ENCODE measurements at regions not wholly inside any gene's neighbourhood (a gene's known extent, or its start where the extent isn't known, plus 50 kb on each side); places are given as distances from the start of the nearest gene placed in this dataset.

DNA sequence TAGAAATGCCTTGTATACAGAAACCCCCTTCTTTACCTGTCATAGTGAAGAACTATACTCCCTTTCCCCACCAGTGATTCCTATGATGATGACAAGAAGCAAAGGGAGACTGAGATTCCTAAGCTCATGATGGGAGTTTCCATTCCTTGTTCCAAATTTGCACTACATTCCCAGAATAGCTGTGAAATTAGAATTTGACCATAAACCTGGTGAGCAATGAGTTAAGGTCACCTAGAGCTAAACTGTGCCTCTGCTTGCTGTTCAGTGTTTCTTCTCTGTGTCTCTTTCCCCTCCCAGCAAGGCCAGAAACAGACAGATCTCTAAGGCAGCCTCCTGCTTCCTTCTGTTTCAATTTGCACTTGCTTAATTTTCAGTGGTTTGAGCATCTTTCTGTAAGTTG is 332.1 kb downstream of the PIK3R1 start:
- no peak overlapping the region for H3K27ac ChIP-seq (ENCODE audit: low read length in 2 of 2)
- no peak overlapping the region for H3K4me2 ChIP-seq (replicated peaks; ENCODE audit: low read depth, low read length, poor library complexity, severe bottlenecking)
- Mint-ChIP-seq H3K4me3 (no peak overlapping the region), H3K27me3 (no peaks in the 10 kb centered on the region), H3K4me1 (peaks cover 9% of the 10 kb centered on the region), H3K9me3 (ENCODE audit: insufficient read depth) (no peaks in the 10 kb centered on the region), H3K27ac (no peak overlapping the region)
- ATAC-seq (ENCODE audit: low read depth) = no peak
- DNase-seq = no peak
- H2AFZ ChIP-seq (ENCODE audit: insufficient read depth, low read depth, low read length, poor library complexity, severe bottlenecking) = no peak overlapping the region
- no peaks in the 10 kb centered on the region for H4K20me1 ChIP-seq (ENCODE audit: control insufficient read depth, insufficient read depth, low read length, poor library complexity, severe bottlenecking)
- intact Hi-C loops (cut with micrococcal nuclease) = no loop called here
- TF ChIP-seq EZH2 (IDR thresholded peaks at IDR 0.05; ENCODE audit: borderline replicate concordance, insufficient read depth, low read depth, low read length, poor library complexity, severe bottlenecking) = no peak
- TF ChIP-seq, protein P1, sequence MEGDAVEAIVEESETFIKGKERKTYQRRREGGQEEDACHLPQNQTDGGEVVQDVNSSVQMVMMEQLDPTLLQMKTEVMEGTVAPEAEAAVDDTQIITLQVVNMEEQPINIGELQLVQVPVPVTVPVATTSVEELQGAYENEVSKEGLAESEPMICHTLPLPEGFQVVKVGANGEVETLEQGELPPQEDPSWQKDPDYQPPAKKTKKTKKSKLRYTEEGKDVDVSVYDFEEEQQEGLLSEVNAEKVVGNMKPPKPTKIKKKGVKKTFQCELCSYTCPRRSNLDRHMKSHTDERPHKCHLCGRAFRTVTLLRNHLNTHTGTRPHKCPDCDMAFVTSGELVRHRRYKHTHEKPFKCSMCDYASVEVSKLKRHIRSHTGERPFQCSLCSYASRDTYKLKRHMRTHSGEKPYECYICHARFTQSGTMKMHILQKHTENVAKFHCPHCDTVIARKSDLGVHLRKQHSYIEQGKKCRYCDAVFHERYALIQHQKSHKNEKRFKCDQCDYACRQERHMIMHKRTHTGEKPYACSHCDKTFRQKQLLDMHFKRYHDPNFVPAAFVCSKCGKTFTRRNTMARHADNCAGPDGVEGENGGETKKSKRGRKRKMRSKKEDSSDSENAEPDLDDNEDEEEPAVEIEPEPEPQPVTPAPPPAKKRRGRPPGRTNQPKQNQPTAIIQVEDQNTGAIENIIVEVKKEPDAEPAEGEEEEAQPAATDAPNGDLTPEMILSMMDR (IDR thresholded peaks at IDR 0.05) = no peak
- peaks cover 8% of the 10 kb centered on the region in 2 donors for H3K4me1 ChIP-seq (ENCODE audit: control insufficient read depth in 2 of 2, insufficient read depth in 2 of 2, low read length in 2 of 2)
- ChIA-PET POLR2A (no interaction called here), CTCF (no interaction called here)
- H3K79me2 ChIP-seq (ENCODE audit: control insufficient read depth, insufficient read depth, low read length) = no peaks in the 10 kb centered on the region
- no peak overlapping the region for H3K4me3 ChIP-seq (ENCODE audit: control extremely low read depth in 1 of 5, extremely low read depth in 1 of 5, insufficient read depth in 1 of 5, low read depth in 2 of 5, low read length in 4 of 5)
- H3K36me3 ChIP-seq (replicated peaks in 1 of 2; ENCODE audit: control extremely low read depth in 1 of 2, control insufficient read depth in 1 of 2, extremely low read depth in 1 of 2, insufficient read depth in 2 of 2, low read length in 1 of 2) = no peaks in the 10 kb centered on the region
- H3K9ac ChIP-seq (ENCODE audit: low read length) = no peak overlapping the region
- no peaks in the 10 kb centered on the region for H3K9me3 ChIP-seq (ENCODE audit: control extremely low read depth in 1 of 3, control insufficient read depth in 2 of 3, insufficient read depth in 1 of 3, low read length in 2 of 3)
- no peaks in the 10 kb centered on the region for H3K27me3 ChIP-seq (replicated peaks in 1 of 4; ENCODE audit: control extremely low read depth in 1 of 4, control insufficient read depth in 3 of 4, insufficient read depth in 4 of 4, low read length in 3 of 4)

DNA sequence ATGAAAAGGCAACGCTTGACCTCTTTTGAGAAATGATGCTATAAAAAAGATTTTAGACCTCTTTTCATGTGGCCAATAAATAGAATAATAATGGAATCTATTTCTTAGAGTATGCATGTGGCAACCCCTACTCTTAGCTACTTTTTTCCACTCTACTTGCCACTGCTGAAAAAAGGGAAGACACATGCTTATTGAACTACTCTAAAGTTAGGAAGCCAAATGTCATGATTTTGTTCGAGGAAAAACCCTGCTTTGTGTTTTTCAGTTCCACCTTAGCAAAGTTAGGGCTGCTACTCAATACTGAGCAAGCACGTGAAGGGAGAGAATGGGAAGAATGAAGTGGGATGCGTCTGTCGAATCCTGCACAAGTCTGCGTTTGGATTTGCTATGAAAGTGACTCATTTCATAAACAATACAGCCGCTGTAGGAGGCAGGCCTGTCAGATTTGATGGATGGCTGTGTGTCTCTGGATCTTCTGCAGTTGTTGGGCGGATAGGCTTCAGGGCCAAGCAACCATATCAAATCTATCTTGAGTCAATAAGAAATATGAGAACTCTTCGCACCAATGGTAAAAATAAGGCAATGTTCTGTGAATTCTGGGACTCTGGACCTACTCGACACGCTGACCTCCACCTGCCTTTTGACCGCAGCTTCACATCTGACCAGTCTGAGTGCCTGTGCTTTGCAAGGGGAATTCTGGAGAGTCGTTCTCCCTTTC is 333.6 kb downstream of the PIK3R1 start:
- Histone ChIP-seq H3K9me3 (ENCODE audit: control extremely low read depth in 1 of 3, control insufficient read depth in 2 of 3, insufficient read depth in 1 of 3, low read length in 2 of 3) (no peaks in the 10 kb centered on the region), H3K27ac (ENCODE audit: low read length in 2 of 2) (no peak overlapping the region), H3K27me3 (replicated peaks in 1 of 4; ENCODE audit: control extremely low read depth in 1 of 4, control insufficient read depth in 3 of 4, insufficient read depth in 4 of 4, low read length in 3 of 4) (no peaks in the 10 kb centered on the region), H3K4me1 (ENCODE audit: control insufficient read depth in 2 of 2, insufficient read depth in 2 of 2, low read length in 2 of 2) (no peaks in the 10 kb centered on the region), H3K36me3 (replicated peaks in 1 of 2; ENCODE audit: control extremely low read depth in 1 of 2, control insufficient read depth in 1 of 2, extremely low read depth in 1 of 2, insufficient read depth in 2 of 2, low read length in 1 of 2) (no peaks in the 10 kb centered on the region), H3K4me3 (ENCODE audit: control extremely low read depth in 1 of 5, extremely low read depth in 1 of 5, insufficient read depth in 1 of 5, low read depth in 2 of 5, low read length in 4 of 5) (no peak overlapping the region), H4K20me1 (ENCODE audit: control insufficient read depth, insufficient read depth, low read length, poor library complexity, severe bottlenecking) (no peaks in the 10 kb centered on the region), H2AFZ (ENCODE audit: insufficient read depth, low read depth, low read length, poor library complexity, severe bottlenecking) (no peak overlapping the region), H3K9ac (ENCODE audit: low read length) (no peak overlapping the region), H3K79me2 (ENCODE audit: control insufficient read depth, insufficient read depth, low read length) (no peaks in the 10 kb centered on the region), H3K4me2 (replicated peaks; ENCODE audit: low read depth, low read length, poor library complexity, severe bottlenecking) (no peak overlapping the region)
- POLR2A ChIA-PET = no interaction called here
- Mint-ChIP-seq H3K27ac (no peak overlapping the region), H3K27me3 (no peaks in the 10 kb centered on the region), H3K4me3 (no peak overlapping the region), H3K9me3 (ENCODE audit: insufficient read depth) (no peaks in the 10 kb centered on the region), H3K4me1 (no peaks in the 10 kb centered on the region)
- CTCF ChIA-PET = no interaction called here
- 92% methylated on average over 9 of the region's 13 CpGs for WGBS (ENCODE audit: insufficient coverage)
- DNase-seq = no peak
- TF ChIP-seq, protein P1 (IDR thresholded peaks at IDR 0.05) = no peak
- no peak for TF ChIP-seq EZH2 (IDR thresholded peaks at IDR 0.05; ENCODE audit: borderline replicate concordance, insufficient read depth, low read depth, low read length, poor library complexity, severe bottlenecking)
- ATAC-seq (ENCODE audit: low read depth) = no peak
- intact Hi-C loops (cut with micrococcal nuclease) = no loop called here
